A172 (cell line): ENCODE measurements at regions not wholly inside any gene's neighbourhood (a gene's known extent, or its start where the extent isn't known, plus 50 kb on each side); places are given as distances from the start of the nearest gene placed in this dataset.
A peak's percentile ranks its signal among the peaks of the same experiment; 100 is the strongest.
"Not testable (repeated sequence)": the region's sequence is repeated elsewhere in the genome, so short reads cannot be mapped to it uniquely, and the experiment has no call there.

Source experiments
- DNase-seq: peaks from one replicate; pipeline ENCODE4 v3.0.0-alpha.2; 2015; ENCODE audit warnings: low spot score

DNA sequence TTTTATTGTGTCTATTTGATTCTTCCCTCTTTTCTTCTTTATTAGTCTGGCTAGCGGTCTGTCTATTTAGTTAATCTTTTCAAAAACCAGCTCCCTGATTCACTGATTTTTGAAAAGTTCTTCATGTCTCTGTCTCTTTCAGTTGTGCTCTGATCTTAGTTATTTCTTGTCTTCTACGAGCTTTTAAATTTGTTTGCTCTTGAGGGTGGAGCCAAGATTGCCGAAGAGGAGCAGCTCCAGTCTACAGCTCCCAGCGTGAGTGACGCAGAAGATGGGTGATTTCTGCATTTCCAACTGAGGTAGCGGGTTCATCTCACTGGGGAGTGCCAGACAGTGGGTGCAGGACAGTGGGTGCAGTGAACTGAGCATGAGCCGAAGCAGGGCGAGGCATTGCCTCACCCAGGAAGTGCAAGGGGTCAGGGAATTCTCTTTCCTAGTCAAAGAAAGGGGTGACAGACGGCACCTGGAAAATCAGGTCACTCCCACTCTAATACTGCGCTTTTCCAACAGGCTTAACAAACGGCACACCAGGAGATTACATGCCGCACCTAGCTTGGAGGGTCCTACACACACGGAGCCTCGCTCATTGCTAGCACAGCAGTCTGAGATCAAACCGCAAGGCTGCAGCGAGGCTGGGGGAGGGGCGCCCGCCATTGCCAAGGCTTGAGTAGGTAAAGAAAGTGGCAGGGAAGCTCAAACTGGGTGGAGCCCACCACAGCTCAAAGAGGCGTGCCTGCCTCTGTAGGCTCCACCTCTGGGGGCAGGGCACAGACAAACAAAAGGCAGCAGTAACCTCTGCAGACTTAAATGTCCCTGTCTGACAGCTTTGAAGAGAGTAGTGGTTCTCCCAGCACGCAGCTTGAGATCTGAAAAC, 220.6 kb upstream of the IRAK1BP1 start:
- DNase-seq: peak; percentile 13

DNA sequence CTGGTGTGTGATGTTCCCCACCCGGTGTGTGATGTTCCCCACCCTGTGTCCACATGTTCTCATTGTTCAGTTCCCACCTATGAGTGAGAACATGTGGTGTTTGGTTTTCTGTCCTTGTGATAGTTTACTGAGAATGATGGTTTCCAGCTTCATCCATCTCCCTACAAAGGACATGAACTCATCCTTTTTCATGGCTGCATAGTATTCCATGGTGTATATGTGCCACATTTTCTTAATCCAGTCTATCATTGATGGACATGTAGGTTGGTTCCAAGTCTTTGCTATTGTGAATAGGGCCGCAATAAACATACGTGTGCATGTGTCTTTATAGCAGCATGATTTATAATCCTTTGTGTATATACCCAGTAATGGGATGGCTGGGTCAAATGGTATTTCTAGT, 201.5 kb upstream of the IRAK1BP1 start:
- not testable (repeated sequence) for DNase-seq

- DNase-seq: no peak
Observed at GRCh38 chr6:78666764-78667163, 200.6 kb upstream of the IRAK1BP1 start.

- no peak for DNase-seq
Observed at GRCh38 chr6:78670156-78670555, 197.2 kb upstream of the IRAK1BP1 start.

- DNase-seq: no peak
Observed at GRCh38 chr6:78670802-78671201, 196.5 kb upstream of the IRAK1BP1 start.

GRCh38 chr6:78676069-78677007, 191.0 kb upstream of the IRAK1BP1 start:
- DNase-seq: not testable (repeated sequence)

- no peak for DNase-seq
Observed at GRCh38 chr6:78688668-78689067, 178.7 kb upstream of the IRAK1BP1 start.

DNA sequence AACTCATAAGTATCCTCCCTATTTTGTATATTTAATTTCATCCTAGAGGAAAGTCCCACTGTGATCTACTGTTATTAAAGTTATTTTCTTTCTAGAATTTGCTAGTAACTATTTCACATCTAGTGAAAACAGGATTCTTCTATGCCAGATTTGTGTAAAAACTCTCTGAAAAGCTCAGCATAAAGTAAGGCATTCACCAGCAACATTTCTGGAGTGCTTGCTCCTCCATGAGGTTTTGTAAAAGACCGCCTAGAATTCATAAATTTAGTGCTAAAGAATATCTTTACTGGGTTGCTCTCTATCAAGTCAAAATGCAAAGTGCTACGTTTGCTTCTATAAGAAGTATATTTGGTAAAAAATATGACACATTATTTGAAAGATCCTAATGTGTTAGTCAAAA, 173.5 kb upstream of the IRAK1BP1 start:
- no peak for DNase-seq

- not testable (repeated sequence) for DNase-seq
Observed at GRCh38 chr6:78694628-78695027, 172.7 kb upstream of the IRAK1BP1 start.

DNA sequence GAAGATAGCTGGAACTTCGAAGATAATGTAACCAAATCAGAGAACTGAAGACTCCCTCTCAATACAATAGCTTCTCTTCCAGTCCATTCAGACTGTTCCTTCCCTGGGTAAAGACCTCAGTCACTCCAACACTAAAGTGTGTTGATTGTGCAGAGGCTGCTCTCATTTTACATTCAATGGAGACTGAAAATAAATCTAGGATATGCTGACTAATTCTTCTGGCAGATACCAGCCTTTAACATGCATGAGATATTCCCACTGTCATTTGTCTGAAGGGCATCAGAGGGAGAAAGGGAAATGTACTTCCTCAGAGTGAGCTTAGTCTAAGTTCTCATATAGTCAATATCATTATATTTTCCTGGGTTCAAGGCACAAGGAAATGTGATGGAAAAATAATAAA, 166.4 kb upstream of the IRAK1BP1 start:
- DNase-seq: no peak

GRCh38 chr6:78701407-78701806, 165.9 kb upstream of the IRAK1BP1 start:
- peak; percentile 81 for DNase-seq

DNA sequence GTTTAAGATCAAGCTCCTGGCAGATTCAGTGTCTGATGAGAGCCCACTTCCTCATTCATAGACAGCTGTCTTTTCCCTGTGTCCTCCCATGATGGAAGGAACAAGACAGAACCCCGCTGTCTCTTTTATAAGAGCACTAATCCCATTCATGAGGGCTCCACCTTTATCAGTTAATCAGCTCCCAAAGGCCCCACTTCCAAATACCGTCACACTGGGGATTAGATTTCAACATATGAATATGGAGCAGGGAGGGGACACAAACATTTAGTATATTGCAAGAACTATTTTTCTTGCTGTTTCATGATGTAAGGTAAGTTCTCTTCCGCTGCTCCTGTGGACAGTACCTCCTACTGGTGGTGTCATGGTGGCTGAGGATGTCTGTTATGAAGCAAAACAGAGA, 158.3 kb upstream of the IRAK1BP1 start:
- DNase-seq: no peak

GRCh38 chr6:78713564-78713963, 153.8 kb upstream of the IRAK1BP1 start:
- DNase-seq: no peak

DNA sequence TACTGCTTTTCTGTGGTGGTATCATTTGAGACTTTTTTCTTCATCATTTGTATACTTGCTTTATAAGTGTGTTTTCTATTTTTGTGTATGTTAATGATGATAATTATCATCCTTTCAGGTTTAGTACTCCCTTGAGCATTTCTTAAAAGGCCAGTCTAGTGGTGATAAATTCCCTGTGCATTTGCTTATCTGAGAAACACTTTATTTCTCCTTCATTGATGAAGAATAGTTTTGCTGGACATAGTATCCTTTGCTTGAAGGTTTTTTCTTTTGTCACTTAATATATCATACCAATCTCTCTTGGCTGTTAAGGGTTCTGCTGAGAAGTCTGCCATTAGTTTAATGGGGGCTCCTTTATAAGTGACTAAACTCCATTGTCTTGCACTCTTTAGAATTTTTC, 123.2 kb upstream of the IRAK1BP1 start:
- DNase-seq: no peak

- peak; percentile 4 for DNase-seq
Observed at GRCh38 chr6:78746457-78746856, 120.9 kb upstream of the IRAK1BP1 start.

- DNase-seq: peak; percentile 22
Observed at GRCh38 chr6:78749326-78749725, 118.0 kb upstream of the IRAK1BP1 start.

DNA sequence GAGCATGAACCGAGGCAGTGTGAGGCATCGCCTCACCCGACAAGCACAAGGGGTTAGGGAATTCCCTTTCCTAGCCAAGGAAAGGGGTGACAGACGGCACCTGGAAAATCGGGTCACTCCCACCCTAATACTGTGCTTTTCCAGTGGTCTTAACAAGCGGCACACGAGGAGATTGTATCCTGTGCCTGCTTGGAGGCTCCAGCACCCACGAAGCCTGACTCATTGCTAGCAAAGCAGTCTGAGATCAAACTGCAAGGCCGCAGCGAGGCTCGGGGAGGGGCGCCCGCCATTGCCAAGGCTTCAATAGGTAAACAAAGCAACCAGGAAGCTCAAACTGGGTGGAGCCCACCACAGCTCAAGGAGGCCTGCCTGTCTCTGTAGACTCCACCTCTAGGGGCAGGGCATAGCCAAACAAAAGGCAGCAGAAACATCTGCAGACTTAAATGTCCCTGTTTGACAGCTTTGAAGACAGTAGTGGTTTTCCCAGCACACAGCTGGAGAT, 109.0 kb upstream of the IRAK1BP1 start:
- DNase-seq: not testable (repeated sequence)

GRCh38 chr6:78768271-78768670, 99.1 kb upstream of the IRAK1BP1 start:
- DNase-seq: no peak

GRCh38 chr6:78770765-78771164, 96.6 kb upstream of the IRAK1BP1 start:
- no peak for DNase-seq

DNA sequence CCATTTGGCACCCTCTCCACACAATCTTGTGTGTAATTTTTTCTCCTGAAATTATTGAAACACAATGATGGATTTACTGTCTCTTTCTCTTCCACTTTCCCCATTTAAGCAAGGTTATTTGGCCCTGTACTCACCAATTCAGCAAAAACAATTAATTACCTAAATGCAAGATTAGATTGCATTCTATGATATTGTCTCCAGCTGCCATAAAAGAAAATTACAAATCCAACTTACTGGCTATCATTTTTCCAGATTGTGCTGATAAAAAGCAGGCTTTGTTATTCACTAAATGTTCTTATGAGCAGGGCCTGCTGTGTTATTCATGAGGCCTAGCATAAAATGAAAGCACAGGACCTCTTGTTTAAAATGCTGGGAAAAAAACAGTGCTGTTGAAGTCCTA, 95.8 kb upstream of the IRAK1BP1 start:
- DNase-seq: no peak

DNA sequence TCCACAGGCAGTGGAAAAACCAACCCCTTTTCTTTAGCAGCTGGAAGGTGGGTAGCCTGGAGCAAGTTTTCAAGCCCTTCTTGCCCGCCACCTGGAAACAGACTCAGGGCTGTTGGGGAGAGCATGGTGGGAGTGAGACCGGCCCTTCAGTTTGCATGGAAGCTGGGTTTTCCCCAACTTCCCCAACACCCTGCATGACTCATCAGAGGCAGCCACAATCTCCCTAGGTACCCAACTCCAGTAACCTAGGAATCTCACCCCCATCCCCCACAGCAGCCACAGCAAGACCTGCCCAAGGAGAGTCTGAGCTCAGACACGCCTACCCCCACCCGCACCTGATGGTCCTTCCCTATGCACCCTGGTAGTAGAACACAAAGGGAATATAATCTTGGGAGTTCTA, 86.3 kb upstream of the IRAK1BP1 start:
- peak; percentile 27 for DNase-seq

DNA sequence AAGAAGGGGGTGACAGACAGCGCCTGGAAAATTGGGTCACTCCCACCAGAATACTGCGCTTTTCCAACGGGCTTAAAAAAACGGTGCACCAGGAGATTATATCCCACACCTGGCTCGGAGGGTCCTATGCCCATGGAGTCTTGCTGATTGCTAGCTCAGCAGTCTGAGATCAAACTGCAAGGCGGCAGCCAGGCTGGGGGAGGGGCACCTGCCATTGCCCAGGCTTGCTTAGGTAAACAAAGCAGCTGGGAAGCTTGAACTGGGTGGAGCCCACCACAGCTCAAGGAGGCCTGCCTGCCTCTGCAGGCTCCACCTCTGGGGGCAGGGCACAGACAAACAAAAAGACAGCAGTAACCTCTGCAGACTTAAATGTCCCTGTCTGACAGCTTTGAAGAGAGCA, 84.0 kb upstream of the IRAK1BP1 start:
- DNase-seq: not testable (repeated sequence)
